HUES64 (cell line): ENCODE measurements at regions not wholly inside any gene's neighbourhood (a gene's known extent, or its start where the extent isn't known, plus 50 kb on each side); places are given as distances from the start of the nearest gene placed in this dataset.

Source experiments
- H3K27ac ChIP-seq: 2 replicates; pipeline ENCODE4 v1.7.0; 2013; ENCODE audit warnings: low read depth, low read length, inconsistent platforms
- H3K27me3 ChIP-seq: 2 replicates; pipeline ENCODE4 v1.6.1; 2013; ENCODE audit warnings: mild to moderate bottlenecking, low read length; ENCODE audit not compliant: insufficient read depth
- H3K36me3 ChIP-seq: 2 replicates; pipeline ENCODE4 v1.6.1; 2013; ENCODE audit warnings: mild to moderate bottlenecking, low read length; ENCODE audit not compliant: insufficient read depth
- H3K4me1 ChIP-seq: 2 replicates; pipeline ENCODE4 v1.6.1; 2013; ENCODE audit warnings: mild to moderate bottlenecking, low read length, moderate library complexity; ENCODE audit not compliant: insufficient read depth
- H3K4me3 ChIP-seq: 2 replicates; pipeline ENCODE4 v1.5.1; 2013; ENCODE audit warnings: mild to moderate bottlenecking, low read length, moderate library complexity
- H3K9ac ChIP-seq: 2 replicates; pipeline ENCODE4 v1.6.1; 2013; ENCODE audit warnings: mild to moderate bottlenecking, low read depth, low read length
- H3K9me3 ChIP-seq: 2 replicates; pipeline ENCODE4 v1.6.1; 2013; ENCODE audit warnings: low read depth, low read length; ENCODE audit not compliant: insufficient read depth
- WGBS: fragments of 150-250, 120-280 bp; methylation state at CpG from one replicate; pipeline ENCODE4 v1.1.7; 2013; ENCODE audit warnings: missing lambda C conversion rate; 5-methylcytosine and 5-hydroxymethylcytosine counted together

DNA sequence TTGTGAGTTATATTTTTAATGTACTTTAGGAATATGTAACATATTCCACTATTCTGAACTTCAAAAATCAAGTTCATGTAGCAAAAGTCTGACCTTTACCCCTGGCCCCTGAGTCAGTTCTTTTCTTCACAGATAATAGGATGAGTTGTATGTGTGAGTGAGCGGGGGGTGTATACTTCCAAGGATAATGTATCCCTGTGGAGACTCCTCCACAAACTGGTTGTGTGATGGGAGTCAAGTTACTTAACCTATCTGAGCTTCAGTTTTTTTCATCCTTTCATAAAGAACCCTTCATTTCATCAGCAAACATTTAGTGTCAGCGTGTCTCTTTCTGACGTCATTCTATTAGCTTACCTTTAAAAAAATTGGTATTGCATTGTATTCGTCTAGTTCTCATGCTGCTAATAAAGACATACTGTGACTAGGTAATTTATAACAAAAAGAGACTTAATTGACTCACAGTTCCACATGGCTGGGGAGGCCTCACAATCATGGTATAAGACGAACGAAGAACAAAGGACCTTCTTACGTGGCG, 288.1 kb upstream of the GPC6 start:
- 95% methylated on average over 8 of the region's 8 CpGs for WGBS

DNA sequence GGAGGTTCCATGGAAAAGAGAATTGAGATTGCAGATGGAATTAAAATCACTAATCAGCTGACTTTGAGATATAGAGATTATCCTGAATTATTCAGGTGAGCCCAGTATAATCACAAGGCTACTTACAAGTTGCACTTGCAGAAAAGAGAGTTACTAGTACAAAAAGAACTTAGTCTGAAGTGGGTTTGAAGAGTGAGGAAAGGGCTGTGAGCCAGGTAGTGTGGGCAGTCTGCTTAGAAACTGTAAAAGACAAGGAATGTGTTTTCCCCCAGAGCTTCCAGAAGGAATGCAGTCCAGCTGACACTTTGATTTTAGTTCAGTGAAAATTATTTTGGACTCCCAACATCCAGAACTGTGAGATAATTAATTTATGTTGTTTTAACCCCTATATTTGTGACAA, 285.4 kb upstream of the GPC6 start:
- no peaks in the 10 kb centered on the region for H3K27me3 ChIP-seq
- no peak overlapping the region for H3K9ac ChIP-seq

More for the DNA sequence above, 288.1 kb upstream of the GPC6 start:
- Histone ChIP-seq H3K9ac (no peak overlapping the region), H3K9me3 (no peaks in the 10 kb centered on the region), H3K4me3 (no peak overlapping the region), H3K36me3 (no peaks in the 10 kb centered on the region), H3K27ac (no peak overlapping the region), H3K27me3 (no peaks in the 10 kb centered on the region), H3K4me1 (no peaks in the 10 kb centered on the region)

GRCh38 chr13:92947770-92948434, 278.7 kb upstream of the GPC6 start:
- no peak overlapping the region for H3K4me3 ChIP-seq
- WGBS: 84% methylated on average over 2 of the region's 2 CpGs
- H3K27ac ChIP-seq: no peak overlapping the region
- no peaks in the 10 kb centered on the region for H3K27me3 ChIP-seq
- no peak overlapping the region for H3K9ac ChIP-seq
- H3K9me3 ChIP-seq: no peaks in the 10 kb centered on the region
- H3K4me1 ChIP-seq: 0 out of 2 replicates have a peak, but pooled peaks cover 5% of the 10 kb centered on the region
- no peaks in the 10 kb centered on the region for H3K36me3 ChIP-seq

More for the DNA sequence above, 285.4 kb upstream of the GPC6 start:
- H3K4me3 ChIP-seq: no peak overlapping the region
- H3K9me3 ChIP-seq: no peaks in the 10 kb centered on the region
- H3K27ac ChIP-seq: no peak overlapping the region
- H3K36me3 ChIP-seq: no peaks in the 10 kb centered on the region
- no peaks in the 10 kb centered on the region for H3K4me1 ChIP-seq

DNA sequence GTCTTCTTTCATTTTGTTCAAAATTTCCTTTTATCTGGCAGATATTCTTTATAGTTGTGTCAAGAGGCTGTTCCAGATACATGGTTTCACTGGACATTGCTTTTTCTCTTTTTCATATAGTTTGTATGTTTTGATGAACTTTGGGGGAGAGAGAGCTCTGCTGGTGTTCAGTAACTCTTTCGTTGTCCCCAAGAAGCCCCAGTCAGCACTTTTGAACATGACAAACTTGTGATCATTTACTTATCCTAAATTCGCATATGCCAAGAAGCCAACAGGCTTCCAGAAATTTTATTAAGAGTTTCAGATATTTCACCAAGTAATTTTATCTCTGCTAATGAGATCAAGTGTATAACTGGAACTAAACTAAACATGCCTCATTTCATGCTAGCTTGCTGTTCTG, 275.8 kb upstream of the GPC6 start:
- H3K36me3 ChIP-seq: no peaks in the 10 kb centered on the region
- no peak overlapping the region for H3K4me3 ChIP-seq
- no peaks in the 10 kb centered on the region for H3K27me3 ChIP-seq
- no peak overlapping the region for H3K27ac ChIP-seq
- 100% methylated on average over 2 of the region's 2 CpGs for WGBS
- H3K9ac ChIP-seq: no peak overlapping the region
- H3K9me3 ChIP-seq: no peaks in the 10 kb centered on the region
- H3K4me1 ChIP-seq: 0 out of 2 replicates have a peak, but pooled peaks cover 5% of the 10 kb centered on the region

GRCh38 chr13:92951273-92951890, 275.2 kb upstream of the GPC6 start:
- Histone ChIP-seq H3K4me3 (no peak overlapping the region), H3K9ac (no peak overlapping the region), H3K36me3 (no peaks in the 10 kb centered on the region), H3K27me3 (no peaks in the 10 kb centered on the region), H3K4me1 (0 out of 2 replicates have a peak, but pooled peaks cover 5% of the 10 kb centered on the region), H3K9me3 (no peaks in the 10 kb centered on the region), H3K27ac (no peak overlapping the region)
- 94% methylated on average over 7 of the region's 7 CpGs for WGBS

DNA sequence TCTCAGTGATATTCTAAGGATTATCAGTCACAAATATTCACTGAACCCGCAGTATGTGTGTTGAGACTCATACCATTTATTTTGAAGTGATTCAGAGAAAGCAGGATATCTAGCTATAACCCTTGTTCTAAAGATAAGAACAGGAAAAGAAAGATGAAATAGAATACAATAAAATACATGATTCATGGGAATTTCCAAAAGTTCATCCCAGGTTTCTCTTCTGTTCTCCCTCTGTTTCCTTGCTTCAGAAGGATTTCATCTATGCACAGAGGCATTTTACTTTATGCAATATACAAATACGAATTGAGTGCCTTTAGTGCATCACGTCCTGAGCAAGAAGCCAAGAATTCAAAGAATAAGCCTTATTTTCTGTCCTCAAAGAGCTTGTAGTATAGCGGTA, 274.4 kb upstream of the GPC6 start:
- no peak overlapping the region for H3K4me3 ChIP-seq
- H3K4me1 ChIP-seq: 0 out of 2 replicates have a peak, but pooled peaks cover 5% of the 10 kb centered on the region
- no peak overlapping the region for H3K9ac ChIP-seq
- H3K27me3 ChIP-seq: no peaks in the 10 kb centered on the region
- H3K9me3 ChIP-seq: no peaks in the 10 kb centered on the region
- WGBS: 94% methylated on average over 2 of the region's 4 CpGs
- H3K27ac ChIP-seq: no peak overlapping the region
- no peaks in the 10 kb centered on the region for H3K36me3 ChIP-seq

DNA sequence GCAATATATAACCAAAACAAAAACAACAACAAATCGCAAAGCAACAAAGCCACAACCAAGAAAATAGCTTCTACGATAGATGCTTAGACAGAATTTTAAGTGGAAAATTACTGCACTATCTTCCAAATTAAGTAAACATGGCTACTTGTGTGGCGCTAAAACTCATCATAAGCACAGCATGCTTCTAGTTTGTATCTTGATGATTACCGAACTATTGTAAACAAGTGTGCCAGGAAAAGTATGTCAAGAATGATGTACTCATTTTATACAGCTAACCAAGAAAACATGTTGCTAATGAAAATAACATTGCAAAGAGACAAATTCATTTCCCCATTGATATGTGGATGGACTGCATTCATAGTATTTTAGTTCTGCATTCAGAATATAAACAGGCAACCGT, 271.9 kb upstream of the GPC6 start:
- H3K4me1 ChIP-seq: no peaks in the 10 kb centered on the region
- H3K27ac ChIP-seq: no peak overlapping the region
- H3K9ac ChIP-seq: no peak overlapping the region
- no peaks in the 10 kb centered on the region for H3K27me3 ChIP-seq
- no peak overlapping the region for H3K4me3 ChIP-seq
- WGBS: 98% methylated on average over 4 of the region's 5 CpGs
- no peaks in the 10 kb centered on the region for H3K36me3 ChIP-seq
- no peaks in the 10 kb centered on the region for H3K9me3 ChIP-seq

DNA sequence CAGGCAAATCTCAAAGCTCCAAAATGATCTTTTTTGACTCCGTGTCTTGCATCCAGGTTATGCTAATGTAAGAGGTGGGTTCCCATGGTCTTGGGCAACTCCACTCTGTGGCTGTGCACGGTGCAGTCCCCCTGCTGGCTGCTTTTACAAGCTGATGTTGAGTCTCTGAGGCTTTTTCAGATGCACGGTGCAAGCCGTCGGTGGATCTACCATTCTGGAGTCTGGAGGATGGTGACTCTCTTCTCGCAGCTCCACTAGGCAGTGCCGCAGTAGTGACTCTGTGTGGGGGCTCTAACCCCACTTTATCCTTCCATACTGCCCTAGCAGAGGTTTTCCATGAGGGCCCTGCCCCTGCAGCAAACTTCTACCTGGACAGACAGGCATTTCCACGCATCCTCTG, 266.8 kb upstream of the GPC6 start:
- Histone ChIP-seq H3K9ac (no peak overlapping the region), H3K4me3 (no peak overlapping the region), H3K27ac (no peak overlapping the region), H3K27me3 (no peaks in the 10 kb centered on the region), H3K4me1 (no peaks in the 10 kb centered on the region), H3K36me3 (no peaks in the 10 kb centered on the region), H3K9me3 (peaks cover 8% of the 10 kb centered on the region; the same call in 1 of the 2 replicates)
- whole genome bisulfite sequencing: 96% methylated on average over 8 of the region's 8 CpGs

GRCh38 chr13:92963029-92963428, 263.6 kb upstream of the GPC6 start:
- 80% methylated on average over 1 of the region's 1 CpG for WGBS
- H3K9me3 ChIP-seq: peaks cover 8% of the 10 kb centered on the region; the same call in 1 of the 2 replicates
- H3K4me3 ChIP-seq: no peak overlapping the region
- no peaks in the 10 kb centered on the region for H3K36me3 ChIP-seq
- H3K4me1 ChIP-seq: no peaks in the 10 kb centered on the region
- H3K27me3 ChIP-seq: no peaks in the 10 kb centered on the region
- H3K27ac ChIP-seq: no peak overlapping the region
- H3K9ac ChIP-seq: no peak overlapping the region

GRCh38 chr13:92966341-92966740, 260.3 kb upstream of the GPC6 start:
- H3K9ac ChIP-seq: no peak overlapping the region

GRCh38 chr13:92966900-92967299, 259.7 kb upstream of the GPC6 start:
- Histone ChIP-seq H3K27me3 (no peaks in the 10 kb centered on the region), H3K4me1 (no peaks in the 10 kb centered on the region), H3K36me3 (no peaks in the 10 kb centered on the region), H3K27ac (no peak overlapping the region), H3K4me3 (no peak overlapping the region), H3K9ac (no peak overlapping the region), H3K9me3 (no peaks in the 10 kb centered on the region)
- 93% methylated on average over 5 of the region's 6 CpGs for WGBS

More at GRCh38 chr13:92966341-92966740, 260.3 kb upstream of the GPC6 start:
- H3K27ac ChIP-seq: no peak overlapping the region
- no peaks in the 10 kb centered on the region for H3K36me3 ChIP-seq
- no peaks in the 10 kb centered on the region for H3K27me3 ChIP-seq
- no peaks in the 10 kb centered on the region for H3K4me1 ChIP-seq
- 87% methylated on average over 8 of the region's 8 CpGs for WGBS
- no peak overlapping the region for H3K4me3 ChIP-seq
- no peaks in the 10 kb centered on the region for H3K9me3 ChIP-seq
